ENCODE measurements at regions not wholly inside any gene's neighbourhood (a gene's known extent, or its start where the extent isn't known, plus 50 kb on each side); places are given as distances from the start of the nearest gene placed in this dataset.
A peak's percentile ranks its signal among the peaks of the same experiment; 100 is the strongest.

- peak in 1 of 2 donors; percentile 65 for DNase-seq
- H3K36me3 ChIP-seq, result no peaks in the 10 kb centered on the region
- H3K9me3 ChIP-seq, result peaks cover 0 to 9% (median 0%) of the 10 kb centered on the region in 3 donors
- no peak overlapping the region for H3K4me3 ChIP-seq
- intact Hi-C loops (cut with DNase I; ENCODE audit: low total_unique reads), result no loop called here
- H3K27ac ChIP-seq, result peak overlapping the region; percentile 9 to 18
- peaks cover 0 to 32% (median 11%) of the 10 kb centered on the region in 4 donors for H3K4me1 ChIP-seq
- TF ChIP-seq CTCF (IDR thresholded peaks at IDR 0.05), result no peak
- no peaks in the 10 kb centered on the region for H3K27me3 ChIP-seq
These were observed 189.1 kb upstream of the ANKRD55 start for GRCh38 chr5:56422076-56422762.

DNA sequence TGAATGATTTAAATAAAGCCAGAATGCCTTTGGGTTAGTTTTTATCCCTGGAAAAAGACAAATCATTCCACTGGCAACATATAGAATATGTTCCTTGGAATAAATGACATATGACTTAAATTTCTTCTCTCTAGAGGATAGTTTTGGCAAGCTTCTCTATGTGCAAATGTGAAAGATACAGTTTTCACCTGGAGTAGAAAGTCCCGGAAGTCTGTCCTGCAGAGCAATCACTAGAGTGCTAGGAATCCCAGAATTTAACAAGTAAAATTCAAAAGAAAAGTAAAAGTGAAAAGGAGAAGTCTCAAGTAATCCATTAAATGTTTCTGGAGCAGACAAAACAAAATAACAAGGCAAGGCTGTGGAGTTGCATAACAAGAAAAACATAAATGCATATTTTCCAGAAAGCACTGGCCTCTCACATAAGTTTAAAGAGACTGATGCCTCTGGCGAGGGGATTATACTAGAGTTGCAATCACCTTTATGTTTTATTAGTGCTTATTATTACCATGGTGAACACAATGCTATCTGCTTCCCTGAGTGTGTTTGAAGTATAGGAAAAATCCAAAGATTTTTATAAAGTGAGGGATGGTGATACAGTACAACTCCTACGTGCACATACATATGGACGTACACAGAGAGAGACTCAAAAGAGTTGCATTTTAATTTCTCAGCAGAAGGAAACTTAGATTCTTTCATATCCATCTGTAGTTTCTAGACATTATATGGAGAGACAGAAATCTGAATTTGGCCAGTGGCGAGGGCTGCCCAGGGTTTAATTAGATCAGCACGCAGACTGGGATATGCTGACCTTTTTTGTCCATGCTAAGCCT lies 188.3 kb upstream of the ANKRD55 start:
- H3K36me3 ChIP-seq, result no peaks in the 10 kb centered on the region
- no peak for TF ChIP-seq CTCF (IDR thresholded peaks at IDR 0.05)
- DNase-seq, result no peak
- peaks cover 0 to 9% (median 0%) of the 10 kb centered on the region in 3 donors for H3K9me3 ChIP-seq
- peaks cover 0 to 31% (median 11%) of the 10 kb centered on the region in 4 donors for H3K4me1 ChIP-seq
- intact Hi-C loops (cut with DNase I; ENCODE audit: low total_unique reads), result no loop called here
- H3K4me3 ChIP-seq, result no peak overlapping the region
- no peaks in the 10 kb centered on the region for H3K27me3 ChIP-seq
- peak overlapping the region; percentile 9 to 18 for H3K27ac ChIP-seq

- Histone ChIP-seq H3K4me3 (no peak overlapping the region), H3K27me3 (no peaks in the 10 kb centered on the region), H3K36me3 (no peaks in the 10 kb centered on the region), H3K4me1 (peaks cover 0 to 41% (median 15%) of the 10 kb centered on the region in 4 donors), H3K9me3 (peaks cover 0 to 9% (median 0%) of the 10 kb centered on the region in 3 donors), H3K27ac (no peak overlapping the region)
- intact Hi-C loops (cut with DNase I; ENCODE audit: low total_unique reads), result no loop called here
- no peak for DNase-seq
- TF ChIP-seq CTCF (IDR thresholded peaks at IDR 0.05), result no peak
These were observed 187.2 kb upstream of the ANKRD55 start for GRCh38 chr5:56420323-56420722.

DNA sequence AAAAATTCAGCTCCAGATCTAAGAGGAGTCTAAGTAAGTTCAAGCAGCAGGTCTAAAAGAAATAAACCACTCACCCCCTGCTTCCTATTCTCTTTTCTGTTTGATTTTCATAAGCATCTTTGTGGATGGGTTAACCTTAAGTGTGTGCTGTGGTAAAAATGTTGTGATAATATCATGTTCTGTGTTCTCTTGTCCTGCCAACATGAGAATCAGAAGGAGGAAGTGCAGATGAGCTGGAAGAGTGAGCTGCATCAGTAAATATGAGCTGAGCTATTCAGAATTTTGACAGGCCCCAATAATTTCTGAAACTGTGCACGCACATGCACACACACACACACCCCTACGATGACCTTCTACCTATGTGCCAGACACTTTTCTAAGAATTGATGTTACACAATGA lies 186.5 kb upstream of the ANKRD55 start:
- H3K36me3 ChIP-seq, result no peaks in the 10 kb centered on the region
- TF ChIP-seq CTCF (IDR thresholded peaks at IDR 0.05), result no peak
- DNase-seq, result no peak
- intact Hi-C loops (cut with DNase I; ENCODE audit: low total_unique reads), result no loop called here
- H3K27ac ChIP-seq, result no peak overlapping the region
- H3K4me3 ChIP-seq, result no peak overlapping the region
- peaks cover 0 to 48% (median 19%) of the 10 kb centered on the region in 4 donors for H3K4me1 ChIP-seq
- peaks cover 0 to 9% (median 0%) of the 10 kb centered on the region in 3 donors for H3K9me3 ChIP-seq
- H3K27me3 ChIP-seq, result no peaks in the 10 kb centered on the region

DNA sequence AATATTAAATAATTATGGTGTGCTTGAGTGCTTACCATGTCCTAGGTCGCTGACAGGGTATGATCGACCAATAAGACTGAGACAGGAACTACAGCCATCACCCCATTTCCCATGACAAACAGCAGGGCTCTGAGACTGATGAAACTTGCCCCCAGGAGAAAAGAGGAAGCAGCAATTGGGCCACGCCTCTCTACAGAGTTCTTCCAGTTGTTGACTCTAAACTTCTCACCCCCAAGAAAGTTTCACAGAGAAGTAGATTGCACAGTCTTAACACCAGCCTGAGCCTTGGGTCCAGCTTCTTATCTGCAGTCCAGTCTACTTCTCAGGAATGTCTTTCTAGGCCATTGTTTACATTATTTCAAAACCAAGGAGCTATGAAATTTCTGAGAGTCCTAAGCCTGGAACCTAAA lies 182.2 kb upstream of the ANKRD55 start:
- Histone ChIP-seq H3K27ac (peak overlapping the region; percentile 10 to 19), H3K27me3 (no peaks in the 10 kb centered on the region), H3K9me3 (peaks cover 0 to 9% (median 0%) of the 10 kb centered on the region in 3 donors), H3K4me3 (no peak overlapping the region), H3K36me3 (no peaks in the 10 kb centered on the region), H3K4me1 (peaks cover 0 to 33% (median 14%) of the 10 kb centered on the region in 4 donors)
- DNase-seq, result peak; percentile 69 to 75
- intact Hi-C loops (cut with DNase I; ENCODE audit: low total_unique reads), result no loop called here
- no peak for TF ChIP-seq CTCF (IDR thresholded peaks at IDR 0.05)

Measured in tibial artery (tissue), 4 donors.